NCI-H82 (cell line): ENCODE measurements at regions not wholly inside any gene's neighbourhood (a gene's known extent, or its start where the extent isn't known, plus 50 kb on each side); places are given as distances from the start of the nearest gene placed in this dataset.

Experiments
- DNase-seq: peaks from one replicate; lab custom pipeline; 2025; lab: John Stamatoyannopoulos, UW

- no peak for DNase-seq
These were observed 464.9 kb downstream of the TAFA4 start for GRCh38 chr3:68467465-68467864.

DNA sequence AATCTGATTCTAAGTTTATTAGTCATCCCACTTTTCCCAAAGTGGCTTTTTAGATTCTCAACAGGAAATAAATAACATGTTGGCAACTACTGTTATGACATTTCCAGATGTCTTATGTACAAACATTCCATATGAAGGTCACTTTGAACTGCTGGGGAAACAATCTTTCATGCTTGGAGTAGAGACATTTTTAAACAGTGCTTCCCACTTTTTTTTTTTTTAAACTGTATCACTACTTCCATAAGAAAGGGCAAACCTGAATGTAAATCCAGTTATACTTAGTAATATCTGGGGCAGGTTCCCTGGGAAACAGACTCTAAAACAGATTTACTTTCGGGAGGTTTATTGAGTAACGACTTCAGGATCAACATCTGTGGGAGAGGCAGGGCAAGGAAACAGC, 473.8 kb downstream of the TAFA4 start:
- no peak for DNase-seq

DNA sequence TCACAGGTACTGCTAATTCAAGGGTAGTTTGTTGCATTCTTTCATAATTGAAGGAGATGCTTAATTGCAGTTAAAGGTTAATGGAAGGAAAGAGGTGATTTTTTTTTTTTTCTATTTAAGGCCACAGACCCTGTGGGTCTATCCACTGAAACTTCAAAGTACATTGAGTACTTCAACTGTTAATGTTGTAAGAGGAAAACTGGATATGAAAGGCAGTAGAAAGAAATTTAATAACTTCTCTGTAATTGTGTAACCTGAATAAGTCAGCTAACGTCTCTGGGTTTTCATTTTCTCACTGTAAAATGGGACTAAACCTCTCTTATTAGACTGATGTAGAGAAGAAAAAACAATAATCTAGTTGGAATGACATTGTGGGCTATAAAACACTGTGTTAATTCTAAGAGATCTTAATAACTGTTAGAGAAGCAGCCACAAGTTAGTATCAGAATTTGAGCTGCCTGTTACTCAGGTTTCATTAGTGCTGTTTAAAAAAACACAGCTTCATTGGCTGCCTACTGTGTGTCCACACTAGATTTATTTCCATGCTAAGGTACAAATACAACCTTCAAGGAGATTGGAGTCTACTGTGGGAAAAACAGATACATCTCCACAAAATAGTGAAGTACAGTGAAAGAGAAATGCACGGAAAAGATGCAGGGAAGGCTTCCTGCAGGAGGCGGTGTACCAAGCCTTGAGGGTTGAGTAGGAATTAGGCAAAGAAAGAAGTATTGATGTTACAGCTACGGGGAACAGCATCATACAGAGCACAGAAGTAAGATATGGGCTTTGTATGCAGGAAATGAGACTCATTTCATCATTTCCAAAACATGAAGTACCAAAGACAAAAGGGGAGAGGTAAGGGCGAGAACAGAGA, 483.6 kb downstream of the TAFA4 start:
- no peak for DNase-seq

DNA sequence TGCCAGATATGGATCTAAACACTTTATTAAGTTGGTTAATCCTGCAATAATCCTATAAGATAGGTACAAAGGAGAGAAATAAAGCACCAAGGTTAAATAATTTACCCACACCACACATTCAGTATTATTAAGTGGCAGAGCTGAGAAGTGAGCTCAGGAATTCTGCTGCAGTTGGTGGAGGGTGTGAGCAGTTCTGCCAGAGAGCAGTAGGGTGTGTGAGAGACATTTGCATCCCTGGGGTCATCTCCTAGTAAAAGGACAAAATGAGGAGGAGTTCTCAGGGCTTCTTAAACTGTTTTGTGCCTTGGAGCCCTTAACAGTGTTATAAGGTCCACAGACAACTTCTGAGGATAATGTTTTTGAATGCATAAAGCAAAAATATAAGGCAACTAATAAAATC, 484.5 kb downstream of the TAFA4 start:
- peak; percentile 1 for DNase-seq

DNA sequence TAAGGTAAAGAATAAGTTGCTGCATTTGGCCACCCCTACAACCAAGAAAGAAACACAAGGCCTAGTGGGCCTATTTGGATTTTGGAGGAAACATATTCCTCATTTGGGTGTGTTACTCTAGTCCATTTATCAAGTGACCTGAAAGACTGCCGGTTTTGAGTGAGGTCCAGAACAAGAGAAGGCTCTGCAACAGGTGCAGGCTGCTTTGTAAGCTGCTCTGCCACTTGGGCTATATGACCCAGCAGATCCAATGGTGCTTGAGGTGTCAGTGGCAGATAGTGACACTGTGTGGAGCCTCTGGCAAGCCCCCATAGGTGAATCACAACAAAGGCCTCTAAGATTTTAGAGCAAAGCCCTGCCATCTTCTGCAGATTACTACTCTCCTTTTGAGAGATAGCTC, 491.3 kb downstream of the TAFA4 start:
- no peak for DNase-seq

GRCh38 chr3:68436619-68437401, 495.5 kb downstream of the TAFA4 start:
- no peak for DNase-seq

DNA sequence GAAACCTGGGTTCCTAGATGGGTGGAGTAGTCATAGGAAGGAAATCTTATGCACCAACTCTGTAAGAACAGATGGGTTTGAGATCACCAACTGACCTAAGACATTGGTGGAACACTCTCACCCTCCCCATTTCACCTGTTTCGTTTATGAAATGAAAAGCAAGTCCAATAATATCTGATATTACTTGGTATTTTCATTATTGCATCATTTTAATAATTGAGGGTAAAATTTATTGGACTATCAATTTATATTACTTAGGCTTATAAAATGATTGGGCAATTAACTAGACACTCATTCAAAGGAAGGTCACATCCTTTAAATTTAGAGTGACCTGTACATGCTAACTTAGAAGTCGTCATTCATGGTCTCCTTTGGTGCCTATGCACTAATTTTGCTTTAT, 503.9 kb downstream of the TAFA4 start:
- DNase-seq: no peak

GRCh38 chr3:68424796-68425460, 507.4 kb downstream of the TAFA4 start:
- DNase-seq: no peak

DNA sequence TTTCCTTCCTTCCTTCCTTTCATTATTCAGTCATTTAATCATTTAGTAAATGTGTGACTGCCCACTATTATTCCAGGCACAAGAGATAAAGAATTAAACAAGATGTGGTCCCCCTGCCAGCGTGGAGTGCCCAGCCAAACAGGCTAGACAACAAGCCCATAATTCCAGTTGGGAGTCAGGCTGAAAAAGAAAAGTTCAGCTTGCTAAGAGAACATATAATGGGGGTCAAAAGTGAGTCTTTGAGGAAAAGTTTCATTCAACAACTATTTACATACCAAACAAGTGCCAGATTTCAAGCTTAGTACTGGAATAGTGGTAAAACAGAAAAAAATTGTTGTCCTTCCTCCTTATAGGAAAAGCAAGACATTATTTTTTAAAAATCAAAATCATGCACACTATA, 523.7 kb downstream of the TAFA4 start:
- DNase-seq: no peak

DNA sequence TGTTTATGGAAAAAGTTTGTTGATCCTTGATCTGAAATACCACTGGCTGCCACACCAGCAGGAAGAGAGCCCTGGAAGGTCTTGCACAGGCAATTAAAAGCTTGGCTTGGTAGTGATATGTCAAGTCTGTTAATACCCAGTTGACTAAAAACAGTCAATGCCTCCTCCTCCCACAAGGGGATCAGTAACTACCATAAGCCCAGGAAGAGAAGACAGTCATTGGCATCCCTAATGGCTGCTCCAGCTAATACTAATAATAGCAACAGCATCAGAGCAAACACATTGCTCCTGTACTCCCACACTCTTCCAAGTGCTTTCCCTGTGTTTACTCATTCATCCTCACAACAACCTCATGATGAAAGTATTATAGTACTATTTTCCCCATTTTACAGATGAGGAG, 528.6 kb downstream of the TAFA4 start:
- DNase-seq: peak; percentile 20

DNA sequence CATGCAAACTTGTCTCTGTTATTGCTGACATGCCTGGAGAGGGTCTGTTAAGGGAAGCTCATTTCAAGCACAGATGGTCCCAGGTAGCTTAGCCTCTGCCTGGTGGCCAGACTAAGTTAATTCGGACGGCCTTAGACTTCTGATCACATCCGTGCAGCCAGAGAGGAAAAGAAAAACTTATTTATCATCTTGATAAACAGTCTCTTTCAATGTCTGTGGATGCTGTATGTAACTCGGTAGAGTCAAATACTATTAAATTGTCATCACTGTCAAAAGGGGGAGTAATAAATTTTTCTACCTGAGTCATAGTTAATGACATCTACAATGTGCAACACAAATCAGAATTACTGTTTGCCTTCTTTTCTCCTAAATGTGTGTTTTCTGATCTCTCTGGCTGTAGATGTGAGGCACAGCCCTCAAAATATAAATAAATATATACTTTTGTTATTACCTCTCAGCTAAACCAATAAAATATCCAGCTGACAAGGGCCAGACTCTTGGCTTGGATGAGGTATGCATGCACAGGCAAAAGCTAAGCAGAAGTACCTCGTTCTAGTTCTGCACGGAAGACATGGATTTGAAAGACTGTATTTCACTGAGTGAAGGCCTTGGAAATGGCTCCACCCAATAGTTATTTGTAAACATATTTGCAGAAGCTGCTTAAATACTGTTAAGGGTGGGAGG, 530.0 kb downstream of the TAFA4 start:
- DNase-seq: peak; percentile 38

- DNase-seq: no peak
These were observed 553.7 kb downstream of the TAFA4 start for GRCh38 chr3:68378631-68379030.

DNA sequence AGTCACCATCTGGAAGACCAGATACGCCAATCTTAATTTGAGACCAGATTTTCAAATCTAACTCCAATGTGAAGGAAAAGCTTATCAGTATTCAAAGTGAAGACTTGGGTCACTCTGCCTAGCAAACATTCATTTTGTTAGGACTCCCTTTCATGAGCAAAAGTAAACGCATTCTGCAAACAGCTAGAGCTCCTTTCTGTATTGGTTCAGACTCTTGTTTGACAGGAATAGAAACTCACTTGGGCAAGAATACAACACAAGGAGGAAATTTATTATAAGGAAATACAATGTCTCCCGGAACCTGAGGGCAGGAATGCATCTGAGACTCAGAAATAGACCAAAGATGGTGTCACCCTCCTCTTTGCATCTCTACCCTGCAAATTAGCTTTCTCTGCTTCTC, 558.6 kb downstream of the TAFA4 start:
- no peak for DNase-seq

GRCh38 chr3:68363796-68364195, 568.6 kb downstream of the TAFA4 start:
- no peak for DNase-seq

DNA sequence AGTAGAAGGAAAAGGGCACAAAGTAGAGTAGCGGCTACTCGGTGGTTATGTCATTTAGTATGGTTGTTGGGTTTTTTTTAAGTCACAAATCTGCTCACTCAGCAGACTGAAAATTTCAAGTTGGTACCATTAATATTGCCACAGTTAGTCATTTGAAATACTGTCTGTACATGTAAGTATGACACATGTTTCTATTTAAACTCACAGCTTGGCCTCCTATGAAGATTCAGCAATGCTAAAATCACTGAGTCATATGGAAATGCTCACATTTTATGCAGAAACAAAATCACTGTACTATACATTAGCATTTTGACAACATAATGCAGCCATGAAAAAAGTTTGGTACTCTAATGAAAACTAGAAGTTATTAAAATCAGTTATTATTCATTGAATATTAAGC, 571.9 kb downstream of the TAFA4 start:
- no peak for DNase-seq

DNA sequence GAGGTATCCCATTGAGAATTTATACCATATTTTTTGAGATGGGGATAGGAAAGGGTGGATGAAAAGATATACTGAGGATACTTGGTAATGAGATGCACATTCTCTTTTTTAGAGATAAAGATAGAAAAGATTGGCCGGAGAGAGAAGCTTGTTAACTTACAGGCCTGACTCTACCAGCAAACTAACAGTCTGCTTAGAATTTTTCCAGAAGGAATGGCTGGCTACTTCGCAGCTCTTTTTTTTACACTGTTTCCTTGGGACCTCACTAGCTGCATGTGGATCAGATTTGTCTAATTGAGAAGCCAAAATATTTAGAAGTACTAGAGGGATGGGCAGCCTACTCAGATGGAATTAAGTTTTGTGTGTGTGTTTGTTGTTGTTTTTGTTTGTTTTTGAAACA, 586.6 kb downstream of the TAFA4 start:
- no peak for DNase-seq

DNA sequence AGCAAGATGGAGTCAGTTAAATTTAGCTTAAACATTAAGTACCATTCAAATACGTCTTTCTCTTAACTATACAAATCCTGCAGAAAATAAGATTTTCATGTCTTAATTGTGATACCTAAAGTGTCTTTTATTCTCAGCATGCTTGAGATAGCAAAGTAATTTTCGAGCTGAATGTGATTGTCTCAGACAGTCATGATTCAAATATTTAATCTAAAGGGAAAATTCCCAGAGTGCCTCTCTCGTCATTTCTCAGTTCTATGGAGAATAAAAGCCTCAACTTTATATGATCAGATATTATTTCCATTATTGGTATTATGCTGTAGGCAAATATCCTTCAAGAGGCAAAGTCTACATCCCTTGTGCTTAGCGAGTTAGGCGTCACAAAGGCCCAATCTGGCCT, 589.9 kb downstream of the TAFA4 start:
- no peak for DNase-seq

GRCh38 chr3:68336042-68336441, 596.3 kb downstream of the TAFA4 start:
- DNase-seq: no peak

DNA sequence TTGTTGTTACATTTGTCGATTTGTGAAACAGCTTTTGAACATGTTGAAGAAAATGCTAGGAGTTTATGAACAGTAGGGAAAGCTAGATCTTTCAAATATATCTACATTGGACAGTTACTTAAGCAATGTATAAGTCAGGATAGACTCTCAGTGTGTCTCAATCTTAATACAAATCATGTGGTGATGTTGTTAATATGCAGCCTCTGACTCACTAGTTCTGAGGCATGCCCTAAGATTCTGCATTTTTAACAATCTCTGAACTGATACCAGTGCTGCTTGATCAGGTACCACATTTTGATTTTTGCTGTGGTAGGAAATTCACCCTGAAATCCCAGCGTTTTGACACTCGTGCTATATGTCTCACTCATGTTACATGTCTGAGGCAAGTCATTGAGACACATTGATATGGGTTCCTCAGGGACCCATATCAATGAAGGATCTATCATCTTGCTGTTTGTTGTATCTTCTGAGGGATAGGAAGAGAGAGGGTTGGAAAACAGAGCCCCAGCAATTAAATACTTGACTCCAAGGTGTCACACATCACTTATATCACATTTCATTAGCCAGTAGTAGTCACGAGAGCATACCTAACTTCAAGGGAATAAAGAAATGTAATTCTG, 597.9 kb downstream of the TAFA4 start:
- no peak for DNase-seq

DNA sequence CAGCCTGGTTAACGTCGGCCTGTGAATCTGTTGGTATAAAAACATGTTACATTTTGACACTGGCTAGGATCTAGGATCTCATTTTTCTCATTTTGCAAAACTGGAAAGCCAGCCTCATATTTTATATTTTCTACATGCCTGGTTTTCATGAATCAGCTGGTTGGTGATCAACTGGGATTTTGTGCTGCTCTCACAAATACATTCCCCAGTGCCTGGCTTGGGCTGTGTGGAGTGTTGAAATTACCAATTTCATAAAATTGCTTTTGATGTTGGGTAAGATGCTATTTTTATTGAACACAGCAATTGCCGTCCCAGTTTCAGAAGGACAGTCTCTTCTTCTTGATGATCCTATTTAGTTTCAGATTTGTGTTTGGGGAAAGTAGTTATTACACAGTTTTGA, 604.3 kb downstream of the TAFA4 start:
- DNase-seq: no peak

GRCh38 chr3:68315964-68316363, 616.4 kb downstream of the TAFA4 start:
- DNase-seq: no peak

DNA sequence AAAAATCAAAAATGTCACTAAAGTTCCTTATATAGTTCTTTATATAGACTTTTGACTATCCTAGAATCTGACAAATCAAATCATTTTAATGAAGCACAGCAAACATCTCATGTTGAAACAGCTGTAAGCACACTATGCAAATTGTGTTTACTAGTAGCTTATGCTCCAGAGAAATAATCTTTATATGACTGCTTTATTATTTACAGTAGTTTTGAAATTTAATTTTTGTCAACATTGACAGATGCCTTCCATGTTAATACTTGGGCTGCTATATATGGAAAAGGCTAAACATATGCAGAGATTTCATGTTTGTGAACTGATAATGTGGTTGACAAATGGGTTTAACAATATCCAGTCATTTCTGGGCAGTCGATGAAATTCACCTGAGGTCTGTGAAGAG, 616.8 kb downstream of the TAFA4 start:
- no peak for DNase-seq
